ENCODE measurements at regions not wholly inside any gene's neighbourhood (a gene's known extent, or its start where the extent isn't known, plus 50 kb on each side); places are given as distances from the start of the nearest gene placed in this dataset.

- TF ChIP-seq CTCF (IDR thresholded peaks at IDR 0.05) (no peak), POLR2A (IDR thresholded peaks at IDR 0.05) (no peak)
Measured at GRCh38 chr5:111585291-111585690, 73.0 kb upstream of the STARD4 start.
